ENCODE measurements at regions not wholly inside any gene's neighbourhood (a gene's known extent, or its start where the extent isn't known, plus 50 kb on each side); places are given as distances from the start of the nearest gene placed in this dataset.

DNA sequence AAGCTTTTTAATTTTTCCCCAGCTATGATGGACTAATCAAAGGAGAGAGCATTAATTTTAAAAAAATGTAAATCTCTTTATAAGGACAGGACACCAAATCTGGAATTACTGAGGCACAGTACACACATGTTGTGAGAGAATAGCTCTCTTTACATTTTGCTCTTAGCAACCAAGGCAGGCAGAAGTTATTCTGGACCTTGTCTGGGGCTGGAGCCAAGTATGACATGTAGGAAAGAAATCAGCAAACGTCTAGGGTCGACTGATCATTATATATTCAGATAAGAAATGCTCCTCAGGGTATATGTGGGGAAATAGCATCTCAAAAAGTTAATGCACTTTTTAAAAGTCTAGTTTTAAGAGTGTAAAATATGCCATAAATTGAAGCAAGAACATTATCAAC is 1330.0 kb upstream of the CELF4 start:
- TF ChIP-seq, protein P1, sequence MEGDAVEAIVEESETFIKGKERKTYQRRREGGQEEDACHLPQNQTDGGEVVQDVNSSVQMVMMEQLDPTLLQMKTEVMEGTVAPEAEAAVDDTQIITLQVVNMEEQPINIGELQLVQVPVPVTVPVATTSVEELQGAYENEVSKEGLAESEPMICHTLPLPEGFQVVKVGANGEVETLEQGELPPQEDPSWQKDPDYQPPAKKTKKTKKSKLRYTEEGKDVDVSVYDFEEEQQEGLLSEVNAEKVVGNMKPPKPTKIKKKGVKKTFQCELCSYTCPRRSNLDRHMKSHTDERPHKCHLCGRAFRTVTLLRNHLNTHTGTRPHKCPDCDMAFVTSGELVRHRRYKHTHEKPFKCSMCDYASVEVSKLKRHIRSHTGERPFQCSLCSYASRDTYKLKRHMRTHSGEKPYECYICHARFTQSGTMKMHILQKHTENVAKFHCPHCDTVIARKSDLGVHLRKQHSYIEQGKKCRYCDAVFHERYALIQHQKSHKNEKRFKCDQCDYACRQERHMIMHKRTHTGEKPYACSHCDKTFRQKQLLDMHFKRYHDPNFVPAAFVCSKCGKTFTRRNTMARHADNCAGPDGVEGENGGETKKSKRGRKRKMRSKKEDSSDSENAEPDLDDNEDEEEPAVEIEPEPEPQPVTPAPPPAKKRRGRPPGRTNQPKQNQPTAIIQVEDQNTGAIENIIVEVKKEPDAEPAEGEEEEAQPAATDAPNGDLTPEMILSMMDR (conservative IDR thresholded peaks at IDR 0.05; ENCODE audit: low read depth in 2 of 2), result no peak
- TF ChIP-seq EZH2 (IDR thresholded peaks at IDR 0.05; ENCODE audit: low read depth, unreplicated experiment) (no peak), POLR2AphosphoS5 (IDR thresholded peaks at IDR 0.05; ENCODE audit: low read depth) (no peak), EZH2phosphoT487 (IDR thresholded peaks at IDR 0.05; ENCODE audit: unreplicated experiment) (no peak)

Data from GM23338 (cell line).